Colonic mucosa (tissue), 4 donors: ENCODE measurements at regions not wholly inside any gene's neighbourhood (a gene's known extent, or its start where the extent isn't known, plus 50 kb on each side); places are given as distances from the start of the nearest gene placed in this dataset.

ENCODE experiments used
- DNase-seq: peaks from one replicate; pipeline ENCODE4 v3.0.0-alpha.2; 2020
- H3K27ac ChIP-seq: fragments of 200-600 bp; one replicate; pipeline ENCODE4 v1.8.0; 2021
- H3K27me3 ChIP-seq: fragments of 200-600 bp; one replicate; pipeline ENCODE4 v1.8.0; 2021
- H3K36me3 ChIP-seq: fragments of 200-600 bp; one replicate; pipeline ENCODE4 v1.8.0; 2021
- H3K4me1 ChIP-seq: fragments of 200-600 bp; one replicate; pipeline ENCODE4 v1.8.0; 2021; ENCODE audit warnings: mild to moderate bottlenecking
- H3K4me3 ChIP-seq: fragments of 200-600 bp; one replicate; pipeline ENCODE4 v1.8.0; 2021
- H3K9ac ChIP-seq, 2 donors: one replicate each; pipeline ENCODE4 v1.7.0; 2013; ENCODE audit warnings: control low read depth in 2 of 2, low read depth in 2 of 2, low read length in 2 of 2
- H3K9me3 ChIP-seq: fragments of 200-600 bp; one replicate; pipeline ENCODE4 v1.8.0; 2021
- CTCF ChIP-seq: fragments of 200-600 bp; IDR thresholded peaks from one replicate; pipeline ENCODE4 v1.8.0; 2022; ENCODE audit warnings: antibody characterized with exemption, mild to moderate bottlenecking
- intact Hi-C: fragments of 100-400 bp; cut with DNase I; formaldehyde crosslinking; loops from one replicate; pipeline ENCODE4 v1.14.1; 2022
- donor health status: healthy.
- donor health status: DM: no; HTN: no; CAD: no.
- donor health status: DM: no; HTN: no; CAD: no.

- Histone ChIP-seq H3K4me3 (no peak overlapping the region), H3K9ac (no peak overlapping the region), H3K9me3 (no peaks in the 10 kb centered on the region), H3K27ac (no peak overlapping the region), H3K4me1 (no peaks in the 10 kb centered on the region), H3K36me3 (no peaks in the 10 kb centered on the region), H3K27me3 (no peaks in the 10 kb centered on the region)
- no peak for DNase-seq
- intact Hi-C loops: no loop called here
- no peak for TF ChIP-seq CTCF
Observed at GRCh38 chr20:59386809-59387208, 86.4 kb downstream of the EDN3 start.

GRCh38 chr20:59387891-59388290 is 87.5 kb downstream of the EDN3 start:
- Histone ChIP-seq H3K9me3 (no peaks in the 10 kb centered on the region), H3K27me3 (no peaks in the 10 kb centered on the region), H3K4me1 (no peaks in the 10 kb centered on the region), H3K4me3 (no peak overlapping the region), H3K9ac (no peak overlapping the region), H3K36me3 (no peaks in the 10 kb centered on the region), H3K27ac (no peak overlapping the region)
- no peak for TF ChIP-seq CTCF
- intact Hi-C loops: no loop called here
- no peak for DNase-seq

- no peak overlapping the region for H3K4me3 ChIP-seq
- no peaks in the 10 kb centered on the region for H3K4me1 ChIP-seq
- intact Hi-C loops: no loop called here
- no peaks in the 10 kb centered on the region for H3K9me3 ChIP-seq
- H3K27ac ChIP-seq: no peak overlapping the region
- no peak overlapping the region for H3K9ac ChIP-seq
- DNase-seq: no peak
- H3K27me3 ChIP-seq: no peaks in the 10 kb centered on the region
- no peak for TF ChIP-seq CTCF
- no peaks in the 10 kb centered on the region for H3K36me3 ChIP-seq
Observed at GRCh38 chr20:59388402-59388801, 88.0 kb downstream of the EDN3 start.

GRCh38 chr20:59390437-59390836 is 90.0 kb downstream of the EDN3 start:
- intact Hi-C loops: no loop called here

GRCh38 chr20:59391975-59392374 is 91.6 kb downstream of the EDN3 start:
- no peak for TF ChIP-seq CTCF
- Histone ChIP-seq H3K9me3 (no peaks in the 10 kb centered on the region), H3K4me1 (no peaks in the 10 kb centered on the region), H3K9ac (no peak overlapping the region), H3K27ac (no peak overlapping the region), H3K36me3 (no peaks in the 10 kb centered on the region), H3K4me3 (no peak overlapping the region), H3K27me3 (peaks cover 3% of the 10 kb centered on the region)
- DNase-seq: no peak
- intact Hi-C loops: no loop called here

More at GRCh38 chr20:59390437-59390836, 90.0 kb downstream of the EDN3 start:
- Histone ChIP-seq H3K9me3 (no peaks in the 10 kb centered on the region), H3K9ac (no peak overlapping the region), H3K27me3 (peaks cover 3% of the 10 kb centered on the region), H3K27ac (no peak overlapping the region), H3K4me3 (no peak overlapping the region), H3K4me1 (no peaks in the 10 kb centered on the region), H3K36me3 (no peaks in the 10 kb centered on the region)
- TF ChIP-seq CTCF: no peak
- no peak for DNase-seq

- H3K4me1 ChIP-seq: no peaks in the 10 kb centered on the region
- no peaks in the 10 kb centered on the region for H3K36me3 ChIP-seq
- no peak for DNase-seq
- peaks cover 3% of the 10 kb centered on the region for H3K27me3 ChIP-seq
- intact Hi-C loops: no loop called here
- H3K9me3 ChIP-seq: no peaks in the 10 kb centered on the region
- H3K4me3 ChIP-seq: no peak overlapping the region
- no peak overlapping the region for H3K9ac ChIP-seq
- TF ChIP-seq CTCF: no peak
- no peak overlapping the region for H3K27ac ChIP-seq
Observed at GRCh38 chr20:59392736-59393135, 92.3 kb downstream of the EDN3 start.
